GM23248 (cell line): ENCODE measurements at regions not wholly inside any gene's neighbourhood (a gene's known extent, or its start where the extent isn't known, plus 50 kb on each side); places are given as distances from the start of the nearest gene placed in this dataset.

Source experiments
- DNase-seq: peaks from one replicate; pipeline ENCODE4 v3.0.0-alpha.2; 2015
- H2AFZ ChIP-seq: fragments of 200-600 bp; sonication (generic); 2 replicates; pipeline ENCODE4 v1.6.1; 2016; ENCODE audit warnings: antibody characterized with exemption
- H3F3A ChIP-seq: fragments of 200-600 bp; sonication (generic); 2 replicates; pipeline ENCODE4 v1.6.1; 2016; ENCODE audit warnings: mild to moderate bottlenecking, antibody characterized with exemption, mixed run types; ENCODE audit not compliant: insufficient read depth
- H3K27ac ChIP-seq: fragments of 200-600 bp; sonication (generic); 2 replicates; pipeline ENCODE4 v1.5.1; 2016; ENCODE audit warnings: mild to moderate bottlenecking
- H3K27me3 ChIP-seq: fragments of 200-600 bp; sonication (generic); replicated peaks from 2 replicates; pipeline ENCODE4 v1.6.1; 2016; ENCODE audit warnings: mild to moderate bottlenecking; ENCODE audit not compliant: insufficient read depth
- H3K36me3 ChIP-seq: fragments of 200-600 bp; sonication (generic); 2 replicates; pipeline ENCODE4 v1.6.1; 2016; ENCODE audit warnings: low read depth, mild to moderate bottlenecking
- H3K4me1 ChIP-seq: fragments of 200-600 bp; sonication (generic); 2 replicates; pipeline ENCODE4 v1.6.1; 2016; ENCODE audit warnings: mild to moderate bottlenecking; ENCODE audit not compliant: insufficient read depth
- H3K4me2 ChIP-seq: fragments of 200-600 bp; sonication (generic); one replicate; pipeline ENCODE4 v1.6.1; 2016; ENCODE audit warnings: mild to moderate bottlenecking; ENCODE audit not compliant: unreplicated experiment
- H3K4me3 ChIP-seq: fragments of 200-600 bp; sonication (generic); 2 replicates; pipeline ENCODE4 v1.5.1; 2016; ENCODE audit warnings: mild to moderate bottlenecking
- H3K79me2 ChIP-seq: fragments of 200-600 bp; sonication (generic); 2 replicates; pipeline ENCODE4 v1.6.1; 2016; ENCODE audit warnings: mild to moderate bottlenecking; ENCODE audit not compliant: insufficient read depth
- H3K9ac ChIP-seq: fragments of 200-600 bp; sonication (generic); 2 replicates; pipeline ENCODE4 v1.6.1; 2016; ENCODE audit warnings: mild to moderate bottlenecking
- H3K9me2 ChIP-seq: fragments of 200-600 bp; sonication (generic); 2 replicates; pipeline ENCODE4 v1.6.1; 2016; ENCODE audit warnings: mixed run types, mild to moderate bottlenecking, moderate library complexity; ENCODE audit not compliant: insufficient read depth
- H3K9me3 ChIP-seq: fragments of 200-600 bp; sonication (generic); one replicate; pipeline ENCODE4 v1.6.1; 2017; ENCODE audit warnings: low read depth
- H4K20me1 ChIP-seq: fragments of 200-600 bp; sonication (generic); 2 replicates; pipeline ENCODE4 v1.6.0; 2016; ENCODE audit not compliant: insufficient read depth
- EZH2 ChIP-seq: fragments of 200-600 bp; sonication (generic); IDR thresholded peaks from 2 replicates; pipeline ENCODE4 v1.6.1; 2018; ENCODE audit warnings: antibody characterized with exemption, mild to moderate bottlenecking; ENCODE audit not compliant: insufficient read depth, poor library complexity, severe bottlenecking
- EZH2phosphoT487 ChIP-seq: fragments of 200-600 bp; sonication (generic); IDR thresholded peaks from 2 replicates; pipeline ENCODE4 v1.6.1; 2018; ENCODE audit warnings: antibody characterized with exemption, moderate library complexity, mild to moderate bottlenecking, low read depth; ENCODE audit not compliant: insufficient read depth
- WGBS, 2 experiments: methylation state at CpG; one replicate each; pipeline ENCODE4 v1.1.6; 2015 to 2017; ENCODE audit warnings: low lambda C conversion rate in 2 of 2, low coverage in 1 of 2; ENCODE audit errors: missing lambda C conversion rate in 2 of 2; 5-methylcytosine and 5-hydroxymethylcytosine counted together
- in situ Hi-C: fragments of 300-500 bp; cut with MboI; formaldehyde crosslinking; loops from 2 replicates; pipeline ENCODE4 v1.15.0; 2020

- Histone ChIP-seq H2AFZ (no peak overlapping the region), H3K27ac (no peak overlapping the region), H3K27me3 (no peaks in the 10 kb centered on the region), H3K36me3 (no peaks in the 10 kb centered on the region), H3F3A (no peaks in the 10 kb centered on the region), H3K9ac (no peak overlapping the region), H3K4me1 (no peaks in the 10 kb centered on the region), H3K9me2 (no peaks in the 10 kb centered on the region), H3K79me2 (no peaks in the 10 kb centered on the region), H4K20me1 (no peaks in the 10 kb centered on the region), H3K4me3 (no peak overlapping the region), H3K9me3 (no peaks in the 10 kb centered on the region), H3K4me2 (no peak overlapping the region)
- TF ChIP-seq EZH2 (no peak), EZH2phosphoT487 (no peak)
- 66 to 69% methylated on average over 5 of the region's 5 CpGs for WGBS, 2 experiments
- DNase-seq, result no peak
- in situ Hi-C loops, result no loop called here
Observed at GRCh38 chr2:66665124-66665984, 230.4 kb downstream of the MEIS1 start.

GRCh38 chr2:66667301-66667700 lies 232.4 kb downstream of the MEIS1 start:
- H3K36me3 ChIP-seq, result no peaks in the 10 kb centered on the region
- H3K4me3 ChIP-seq, result no peak overlapping the region
- H3K79me2 ChIP-seq, result no peaks in the 10 kb centered on the region
- no peaks in the 10 kb centered on the region for H3F3A ChIP-seq
- in situ Hi-C loops, result no loop called here
- H3K9me2 ChIP-seq, result no peaks in the 10 kb centered on the region
- H3K27me3 ChIP-seq, result no peaks in the 10 kb centered on the region
- no peak overlapping the region for H3K27ac ChIP-seq
- no peaks in the 10 kb centered on the region for H3K9me3 ChIP-seq
- H3K4me2 ChIP-seq, result no peak overlapping the region
- WGBS, 2 experiments, result 57 to 65% methylated on average over 4 of the region's 4 CpGs
- H3K9ac ChIP-seq, result no peak overlapping the region
- no peaks in the 10 kb centered on the region for H4K20me1 ChIP-seq
- no peak overlapping the region for H2AFZ ChIP-seq
- H3K4me1 ChIP-seq, result no peaks in the 10 kb centered on the region
- DNase-seq, result no peak
- no peak for TF ChIP-seq EZH2phosphoT487
- no peak for TF ChIP-seq EZH2

GRCh38 chr2:66673286-66673685 lies 238.4 kb downstream of the MEIS1 start:
- no peak for DNase-seq
- Histone ChIP-seq H3K4me1 (no peaks in the 10 kb centered on the region), H3K79me2 (no peaks in the 10 kb centered on the region), H3K4me3 (no peak overlapping the region), H3K36me3 (no peaks in the 10 kb centered on the region), H3K9ac (no peak overlapping the region), H3F3A (no peaks in the 10 kb centered on the region), H4K20me1 (no peaks in the 10 kb centered on the region), H3K27me3 (no peaks in the 10 kb centered on the region), H3K4me2 (no peak overlapping the region), H2AFZ (no peak overlapping the region), H3K9me2 (no peaks in the 10 kb centered on the region), H3K9me3 (no peaks in the 10 kb centered on the region), H3K27ac (no peak overlapping the region)
- TF ChIP-seq EZH2phosphoT487 (no peak), EZH2 (no peak)
- in situ Hi-C loops, result no loop called here
- 32 to 33% methylated on average over 2 of the region's 2 CpGs for WGBS, 2 experiments

DNA sequence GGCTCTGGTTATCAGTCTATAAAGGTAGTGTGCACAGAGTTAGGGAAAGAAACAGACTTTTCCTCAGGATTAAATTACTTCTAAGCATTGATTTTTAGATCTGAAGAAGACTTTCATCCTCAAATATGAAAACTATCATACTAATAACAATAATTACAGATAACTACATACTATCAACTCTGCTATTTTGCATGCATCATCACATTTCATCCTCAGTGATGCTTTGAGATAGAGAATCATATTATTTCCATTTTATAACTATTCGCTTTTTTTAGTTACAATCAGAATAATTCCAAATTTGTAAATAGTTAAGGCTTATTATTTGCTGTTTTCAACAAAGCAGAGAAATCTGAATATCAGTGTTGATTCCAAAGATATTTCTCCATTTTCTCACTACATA lies 239.2 kb downstream of the MEIS1 start:
- DNase-seq, result no peak
- WGBS, 2 experiments, result 77% methylated on average over 1 of the region's 1 CpG

More for the DNA sequence above, 239.2 kb downstream of the MEIS1 start:
- Histone ChIP-seq H3K27me3 (no peaks in the 10 kb centered on the region), H3K27ac (no peak overlapping the region), H3K4me1 (no peaks in the 10 kb centered on the region), H3K4me3 (no peak overlapping the region), H3F3A (no peaks in the 10 kb centered on the region), H3K9ac (no peak overlapping the region), H3K9me3 (no peaks in the 10 kb centered on the region), H3K79me2 (no peaks in the 10 kb centered on the region), H3K4me2 (no peak overlapping the region), H4K20me1 (no peaks in the 10 kb centered on the region), H3K36me3 (no peaks in the 10 kb centered on the region), H3K9me2 (no peaks in the 10 kb centered on the region), H2AFZ (no peak overlapping the region)
- in situ Hi-C loops, result no loop called here
- TF ChIP-seq EZH2phosphoT487 (no peak), EZH2 (no peak)
